ENCODE measurements at regions not wholly inside any gene's neighbourhood (a gene's known extent, or its start where the extent isn't known, plus 50 kb on each side); places are given as distances from the start of the nearest gene placed in this dataset.
A peak's percentile ranks its signal among the peaks of the same experiment; 100 is the strongest.
"Not testable (repeated sequence)": the region's sequence is repeated elsewhere in the genome, so short reads cannot be mapped to it uniquely, and the experiment has no call there.

DNA sequence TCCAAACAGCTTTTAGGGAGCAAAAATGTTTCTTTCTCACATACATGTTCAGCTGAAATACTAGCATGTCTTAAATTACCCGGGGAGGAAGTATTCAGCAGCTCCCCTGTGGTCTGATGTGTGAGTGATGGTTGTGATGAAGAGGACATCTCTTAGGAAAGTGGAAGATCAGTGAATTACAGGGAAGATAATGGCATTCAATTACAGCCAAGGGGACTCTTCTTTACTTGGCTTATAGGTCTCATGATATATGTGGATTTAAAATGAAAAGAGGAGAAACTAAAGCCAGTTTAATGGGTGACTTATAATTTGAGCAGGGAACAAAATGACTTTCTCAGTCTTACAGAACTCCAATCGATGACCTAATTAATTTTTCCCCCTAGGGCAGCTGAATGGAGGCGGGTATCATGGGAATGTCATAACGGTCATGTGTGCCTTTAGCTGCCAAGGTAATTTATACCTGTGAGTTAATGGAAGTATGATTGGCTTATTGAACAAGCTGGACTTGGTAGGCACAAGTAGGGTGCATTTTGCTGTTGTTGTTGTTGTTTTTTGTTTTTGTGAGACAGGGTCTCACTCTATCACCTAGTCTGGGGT is 198.8 kb downstream of the HIPK3 start:
- DNase-seq, result no peak

GRCh38 chr11:33454264-33454663 is 197.1 kb downstream of the HIPK3 start:
- DNase-seq, result peak; percentile 17

GRCh38 chr11:33452836-33453624 is 195.8 kb downstream of the HIPK3 start:
- no peak for DNase-seq

DNA sequence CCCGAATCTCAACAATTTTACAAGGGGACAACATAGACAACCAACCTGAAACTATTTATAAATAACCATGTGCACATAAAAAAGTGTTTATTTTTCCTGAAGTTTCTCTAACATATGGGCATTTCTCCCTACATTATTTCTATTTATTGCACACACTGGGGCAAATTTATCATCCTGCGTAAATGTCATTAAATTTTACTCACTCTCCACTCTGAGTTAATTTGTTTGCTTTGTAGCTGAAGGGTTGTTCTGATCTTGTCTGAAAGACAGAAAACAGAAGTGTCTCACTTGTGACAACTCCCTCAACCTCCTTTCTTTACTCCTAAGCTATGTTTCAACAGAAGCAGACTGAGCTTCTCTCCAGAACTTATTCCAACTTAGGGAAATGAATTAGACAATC is 194.2 kb downstream of the HIPK3 start:
- no peak for DNase-seq

DNA sequence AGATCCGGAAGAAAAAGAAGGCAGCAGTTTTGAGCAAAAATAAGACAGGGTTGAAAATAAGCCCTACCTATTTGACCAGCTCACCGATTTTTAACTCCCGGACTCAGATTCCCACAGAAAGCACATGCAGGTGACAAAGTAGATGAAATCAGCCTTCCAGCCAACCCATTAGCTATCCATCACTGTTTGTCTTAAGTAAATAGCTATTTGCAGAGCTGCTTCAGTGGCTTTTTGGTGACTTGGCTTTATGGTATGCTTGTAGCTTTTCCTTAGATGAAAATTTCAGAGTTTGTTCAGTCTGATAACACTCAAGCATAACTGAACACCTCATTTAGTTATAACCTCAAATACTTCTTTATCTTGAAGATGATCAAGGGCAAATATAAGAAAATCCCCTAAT is 192.6 kb downstream of the HIPK3 start:
- no peak for DNase-seq

DNA sequence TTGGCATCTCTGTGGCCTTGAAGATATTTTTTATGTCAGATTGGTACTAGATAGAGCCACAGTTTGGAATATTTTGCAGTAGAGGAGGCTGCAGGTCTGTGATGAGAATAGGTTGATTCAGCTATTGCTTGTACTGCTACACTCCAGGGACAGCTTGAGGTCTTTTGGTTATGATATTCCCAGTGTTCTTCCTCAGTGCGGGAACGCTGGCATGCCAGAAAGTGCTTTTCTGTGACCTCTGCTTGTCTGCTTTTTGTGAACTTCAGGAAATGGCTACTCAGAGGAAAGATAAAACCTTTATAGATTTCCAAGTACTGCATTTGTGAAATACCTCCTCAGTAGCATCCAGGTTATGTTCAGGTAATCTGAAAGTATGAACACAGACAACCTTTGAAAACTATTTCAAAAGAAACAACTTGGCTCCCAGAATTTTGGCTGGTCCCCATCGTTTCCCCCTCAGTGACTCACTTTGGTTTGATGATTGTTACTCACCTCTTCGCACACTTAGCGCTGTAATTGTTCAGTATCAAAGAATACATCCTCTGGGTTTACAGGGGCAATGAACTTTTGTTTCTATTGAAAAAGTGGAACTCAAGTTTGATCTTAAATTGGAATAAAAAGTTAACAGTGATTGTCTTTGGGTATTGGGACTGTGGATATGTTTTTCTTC is 191.4 kb downstream of the HIPK3 start:
- DNase-seq, result no peak

DNA sequence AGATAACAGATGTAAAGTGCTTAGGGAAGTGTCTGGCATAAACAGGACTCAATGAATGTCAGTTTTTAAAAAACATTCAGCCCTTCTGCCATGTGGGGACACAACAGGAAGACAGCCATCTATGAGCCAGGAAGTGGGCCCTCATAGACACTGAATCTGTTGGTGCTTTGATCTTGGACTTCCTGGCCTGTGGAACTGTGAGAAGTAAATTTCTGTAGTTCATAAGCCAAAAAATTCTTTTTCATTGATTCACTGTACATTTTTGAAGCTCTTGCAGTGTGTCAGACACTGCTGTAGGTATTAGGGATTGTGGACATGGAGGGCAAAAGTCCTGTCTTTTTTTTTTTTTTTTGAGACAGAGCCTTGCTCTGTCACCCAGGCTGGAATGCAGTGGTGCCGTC is 188.6 kb downstream of the HIPK3 start:
- no peak for DNase-seq

- DNase-seq, result no peak
Observed at GRCh38 chr11:33444835-33445594, 187.8 kb downstream of the HIPK3 start.

DNA sequence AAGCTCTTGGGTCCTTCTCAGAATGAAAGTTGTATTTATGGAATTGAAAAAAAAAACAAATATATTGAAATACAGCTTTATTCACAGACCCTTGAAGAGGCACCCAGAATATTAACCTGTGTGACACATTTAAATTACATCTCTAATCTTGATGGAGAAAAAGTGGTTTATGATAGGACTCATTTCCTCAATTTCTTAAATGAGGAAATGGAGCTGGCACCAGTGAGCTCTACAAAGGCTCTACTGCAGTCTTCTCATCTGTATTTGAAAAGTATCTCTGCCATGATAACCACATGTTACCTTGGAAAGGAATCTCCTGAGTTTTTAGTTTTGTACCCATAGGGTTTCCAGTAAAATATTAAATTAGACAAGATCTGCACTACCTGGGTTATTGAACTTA is 186.5 kb downstream of the HIPK3 start:
- DNase-seq, result no peak

- DNase-seq, result no peak
Observed at GRCh38 chr11:33438301-33438700, 181.1 kb downstream of the HIPK3 start.

DNA sequence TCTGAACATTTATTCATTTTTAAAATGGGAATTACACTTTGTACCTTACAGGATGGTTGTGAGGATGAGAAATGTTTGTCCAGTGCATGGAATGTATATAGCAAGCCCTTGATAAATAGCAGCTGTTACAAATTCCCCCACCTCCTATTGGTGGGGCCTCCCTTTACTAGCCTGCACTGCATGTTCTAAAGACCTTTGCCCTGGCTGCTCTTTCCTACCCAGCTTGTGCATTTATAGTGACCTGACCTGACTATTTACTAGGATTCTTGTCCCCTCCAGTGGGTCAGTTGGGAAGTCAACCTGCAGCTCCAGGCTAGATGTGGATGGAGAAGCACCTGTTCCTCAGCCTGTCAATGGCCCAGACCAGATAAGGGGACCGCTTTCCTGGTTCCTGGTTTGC is 180.3 kb downstream of the HIPK3 start:
- DNase-seq, result no peak

DNA sequence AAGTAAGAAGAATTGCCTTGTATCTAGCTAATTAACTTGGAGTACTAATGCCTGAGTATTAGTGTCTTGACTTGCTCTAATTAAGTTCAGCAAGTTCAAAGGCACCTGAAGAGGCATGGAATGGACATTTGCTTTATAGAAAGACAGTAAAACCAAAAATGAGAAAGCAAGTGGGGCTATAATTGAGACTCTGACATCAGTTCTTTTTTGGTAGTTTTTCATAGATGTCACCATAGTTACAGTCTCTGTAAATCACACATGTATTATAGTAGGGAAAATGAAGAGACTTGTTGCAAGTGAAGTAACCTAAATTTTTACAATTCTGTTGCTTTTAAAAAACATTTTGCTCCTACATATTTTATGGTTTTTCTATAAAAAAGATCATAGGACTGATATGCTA is 178.0 kb downstream of the HIPK3 start:
- no peak for DNase-seq

DNA sequence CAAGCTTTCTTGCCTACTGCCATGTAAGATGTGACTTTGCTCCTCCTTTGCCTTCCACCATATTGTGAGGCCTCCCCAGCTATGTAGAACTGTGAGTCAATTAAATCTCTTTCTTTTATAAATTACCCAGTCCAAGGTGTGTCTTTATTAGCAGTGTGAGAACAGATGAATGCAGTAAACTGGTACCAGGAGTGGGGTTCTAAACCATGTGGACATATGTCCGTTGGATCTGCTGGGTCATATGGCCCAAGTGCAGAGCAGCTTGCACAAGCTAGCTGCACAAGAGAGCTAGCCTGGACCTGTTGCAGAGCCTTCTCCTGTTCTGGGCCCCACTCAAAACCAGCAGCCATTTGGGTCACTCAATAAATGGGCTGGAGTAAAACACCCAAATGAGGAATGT is 177.1 kb downstream of the HIPK3 start:
- no peak for DNase-seq

DNA sequence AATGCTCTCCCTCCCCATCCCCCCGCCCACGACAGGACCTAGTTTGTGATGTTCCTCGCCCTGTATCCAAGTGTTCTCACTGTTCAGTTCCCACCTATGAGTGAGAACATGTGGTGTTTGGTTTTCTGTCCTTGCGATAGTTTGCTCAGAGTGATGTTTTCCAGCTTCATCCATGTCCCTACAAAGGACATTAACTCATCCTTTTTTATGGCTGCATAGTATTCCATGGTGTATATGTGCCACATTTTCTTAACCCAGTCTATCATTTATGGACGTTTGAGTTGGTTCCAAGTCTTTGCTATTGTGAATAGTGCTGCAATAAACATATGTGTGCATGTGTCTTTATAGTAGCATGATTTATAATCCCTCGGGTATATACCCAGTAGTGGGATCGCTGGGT is 171.3 kb downstream of the HIPK3 start:
- DNase-seq, result not testable (repeated sequence)

DNA sequence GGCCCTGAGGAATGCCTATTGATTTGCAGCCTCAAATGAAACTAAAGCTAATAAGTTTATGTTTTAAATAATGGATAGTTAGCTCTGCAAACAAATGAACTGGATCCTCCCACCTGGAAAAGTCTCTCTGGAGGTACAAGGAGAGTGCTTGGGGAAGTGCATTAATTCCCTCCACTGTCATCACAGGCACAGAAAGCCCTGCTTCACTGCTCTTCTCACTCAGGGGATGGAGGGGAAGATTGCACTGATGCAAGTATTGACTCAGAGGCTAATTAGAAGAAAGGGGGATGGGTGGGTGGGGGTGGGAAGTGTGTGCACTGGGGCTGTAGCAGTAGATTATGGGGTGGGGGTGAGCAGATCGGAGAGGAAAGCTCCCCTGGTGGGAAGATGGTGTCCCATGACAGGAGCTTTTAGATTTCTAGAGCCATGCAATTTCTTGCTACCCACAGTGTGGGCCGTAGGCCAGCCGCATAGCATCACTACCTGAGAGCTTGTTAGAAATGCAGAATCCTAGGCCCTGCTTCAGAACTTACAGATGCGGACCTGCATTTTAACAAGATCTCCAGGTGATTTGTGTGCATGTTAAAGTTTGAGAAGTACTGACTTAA is 163.9 kb downstream of the HIPK3 start:
- no peak for DNase-seq

DNA sequence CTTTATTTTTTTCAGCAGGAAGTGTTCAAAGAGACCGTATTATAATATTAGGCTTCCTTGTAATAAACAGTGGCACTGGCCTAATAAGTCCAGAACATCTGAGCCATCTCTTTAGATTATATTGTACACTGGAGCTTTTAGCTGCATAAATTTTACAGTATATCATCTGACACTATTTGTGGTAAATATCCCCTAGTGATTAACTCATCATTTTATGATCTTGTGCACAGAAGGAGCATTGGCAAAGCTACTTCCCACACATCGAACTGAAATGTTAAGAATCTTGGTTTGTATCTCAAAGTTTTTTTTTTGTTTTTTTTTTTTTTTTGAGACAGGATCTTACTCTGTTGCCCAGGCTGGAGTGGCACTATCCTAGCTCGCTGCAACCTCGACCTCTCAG is 162.7 kb downstream of the HIPK3 start:
- no peak for DNase-seq

- DNase-seq, result no peak
Observed at GRCh38 chr11:33417121-33417520, 159.9 kb downstream of the HIPK3 start.

DNA sequence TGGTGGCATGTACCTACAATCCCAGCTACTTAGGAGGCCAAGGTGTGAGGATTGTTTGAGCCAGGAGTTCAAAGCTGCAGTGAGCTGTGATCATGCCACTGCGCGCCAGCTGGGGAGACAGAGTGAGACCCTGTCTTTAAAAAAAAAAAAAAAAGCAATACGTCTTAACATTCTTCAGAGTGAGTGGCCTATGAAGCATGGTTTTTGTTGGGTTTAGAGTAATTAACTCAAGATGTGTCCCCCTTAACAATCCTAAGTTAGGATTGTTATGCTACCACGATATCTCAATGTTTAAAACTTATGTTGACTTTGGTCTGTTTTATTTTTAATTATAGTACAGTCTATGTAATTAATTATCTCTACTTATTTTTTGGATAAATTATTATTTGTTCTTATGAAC is 156.1 kb downstream of the HIPK3 start:
- DNase-seq, result no peak

- no peak for DNase-seq
Observed at GRCh38 chr11:33412241-33412640, 155.1 kb downstream of the HIPK3 start.

DNA sequence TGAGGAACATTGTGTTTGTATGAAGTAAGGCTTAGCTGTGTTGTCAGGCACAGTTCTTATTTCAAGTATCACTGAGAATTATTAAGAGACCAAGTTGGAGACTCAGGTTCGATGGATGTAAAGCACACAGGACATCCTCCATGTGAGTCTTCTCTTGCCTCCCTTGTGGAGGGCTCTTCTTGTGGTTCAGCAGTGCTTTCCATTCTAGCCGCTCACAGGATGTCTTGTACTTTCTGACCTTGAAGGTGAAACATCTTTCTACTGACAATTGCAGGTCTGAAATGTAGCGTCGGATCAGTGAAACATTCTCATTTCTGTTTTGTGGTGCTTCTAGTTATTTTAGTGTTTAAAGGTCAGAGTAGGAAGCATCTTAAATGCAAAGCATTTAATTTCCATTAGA is 154.6 kb downstream of the HIPK3 start:
- no peak for DNase-seq

GRCh38 chr11:33410086-33410765 is 153.0 kb downstream of the HIPK3 start:
- DNase-seq, result no peak
